CD14-positive monocyte (primary cell): ENCODE measurements at regions not wholly inside any gene's neighbourhood (a gene's known extent, or its start where the extent isn't known, plus 50 kb on each side); places are given as distances from the start of the nearest gene placed in this dataset.

Experiments
- DNase-seq, 3 donors: peaks; one replicate each; pipeline ENCODE4 v3.0.0-alpha.2; 2011 to 2022
- H2AFZ ChIP-seq: 2 replicates; pipeline ENCODE4 v1.6.0; 2012; ENCODE audit warnings: mild to moderate bottlenecking, low read depth, low read length, inconsistent platforms; ENCODE audit not compliant: insufficient read depth, poor library complexity, severe bottlenecking
- H3K27ac ChIP-seq, 2 donors: 1 replicate in 1 of 2; 2 replicates in 1 of 2; pipeline ENCODE4 v1.5.1; 2012 to 2013; ENCODE audit warnings: low read length in 2 of 2, control low read depth in 1 of 2, inconsistent platforms in 1 of 2, low read depth in 1 of 2, mild to moderate bottlenecking in 1 of 2
- H3K27me3 ChIP-seq, 2 donors: one replicate each; pipeline versions ENCODE4 v1.6.0 to v1.6.1; 2011 to 2013; ENCODE audit warnings: low read length in 2 of 2; ENCODE audit not compliant: control insufficient read depth in 2 of 2, insufficient read depth in 2 of 2
- H3K36me3 ChIP-seq, 2 donors: replicated peaks in 1 of 2; 1 replicate in 1 of 2; 2 replicates in 1 of 2; pipeline versions ENCODE4 v1.5.1 to v1.6.1; 2012 to 2013; ENCODE audit warnings: low read length in 2 of 2, control low read depth in 1 of 2, inconsistent platforms in 1 of 2, mild to moderate bottlenecking in 1 of 2; ENCODE audit not compliant: insufficient read depth in 2 of 2, control insufficient read depth in 1 of 2
- H3K4me1 ChIP-seq, 2 donors: 1 replicate in 1 of 2; 2 replicates in 1 of 2; pipeline versions ENCODE4 v1.5.1 to v1.6.1; 2012 to 2013; ENCODE audit warnings: low read length in 2 of 2, control low read depth in 1 of 2, inconsistent platforms in 1 of 2, mild to moderate bottlenecking in 1 of 2, moderate library complexity in 1 of 2; ENCODE audit not compliant: insufficient read depth in 2 of 2, control insufficient read depth in 1 of 2
- H3K4me2 ChIP-seq: replicated peaks from 2 replicates; pipeline ENCODE3; 2012; ENCODE audit warnings: low read length, moderate library complexity, mild to moderate bottlenecking; ENCODE audit not compliant: poor library complexity, severe bottlenecking; ENCODE audit errors: extremely low read depth
- H3K4me3 ChIP-seq, 3 experiments: fragments of 200-600 bp in 1 of 3; sonication (generic) in 1 of 3; replicated peaks in 1 of 3; 1 replicate in 2 of 3; 2 replicates in 1 of 3; pipeline ENCODE4 v1.5.1; 2011 to 2013; ENCODE audit warnings: low read length in 3 of 3, mild to moderate bottlenecking in 3 of 3, control low read depth in 2 of 3, low read depth in 2 of 3, inconsistent platforms in 1 of 3, moderate library complexity in 1 of 3
- H3K79me2 ChIP-seq: 2 replicates; pipeline ENCODE4 v1.6.0; 2012; ENCODE audit warnings: mild to moderate bottlenecking, control low read depth, inconsistent platforms, low read length, moderate library complexity; ENCODE audit not compliant: insufficient read depth
- H3K9ac ChIP-seq: 2 replicates; pipeline ENCODE4 v1.6.0; 2017; ENCODE audit warnings: low read length, mild to moderate bottlenecking; ENCODE audit not compliant: insufficient read depth, poor library complexity, severe bottlenecking
- H3K9me3 ChIP-seq, 2 donors: replicated peaks in 1 of 2; 1 replicate in 1 of 2; 2 replicates in 1 of 2; pipeline versions ENCODE4 v1.5.1 to v1.6.1; 2012 to 2013; ENCODE audit warnings: low read length in 2 of 2, control low read depth in 1 of 2; ENCODE audit not compliant: control insufficient read depth in 1 of 2, insufficient read depth in 1 of 2
- H4K20me1 ChIP-seq: 2 replicates; pipeline ENCODE4 v1.6.0; 2012; ENCODE audit warnings: mild to moderate bottlenecking, low read length, control low read depth, moderate library complexity; ENCODE audit not compliant: insufficient read depth
- H3K27ac Mint-ChIP-seq, 7 donors: one replicate each; pipeline ENCODE4 v1.8.0; 2020; ENCODE audit warnings: mild to moderate bottlenecking in 7 of 7, mixed read lengths in 7 of 7, moderate library complexity in 6 of 7, inconsistent platforms in 2 of 7
- H3K27me3 Mint-ChIP-seq, 3 donors: one replicate each; pipeline ENCODE4 v1.8.0; 2021 to 2022; ENCODE audit warnings: low read depth in 3 of 3, mild to moderate bottlenecking in 3 of 3, mixed read lengths in 3 of 3, moderate library complexity in 3 of 3, inconsistent platforms in 1 of 3
- H3K36me3 Mint-ChIP-seq, 2 donors: one replicate each; pipeline ENCODE4 v1.8.0; 2020; ENCODE audit warnings: mixed read lengths in 2 of 2, inconsistent platforms in 1 of 2, mild to moderate bottlenecking in 1 of 2
- H3K4me1 Mint-ChIP-seq: one replicate; pipeline ENCODE4 v1.8.0; 2020; ENCODE audit warnings: mild to moderate bottlenecking, mixed read lengths
- H3K4me3 Mint-ChIP-seq, 2 donors: one replicate each; pipeline ENCODE4 v1.8.0; 2020; ENCODE audit warnings: mild to moderate bottlenecking in 2 of 2, mixed read lengths in 2 of 2, moderate library complexity in 1 of 2
- H3K9me3 Mint-ChIP-seq, 7 donors: one replicate each; pipeline ENCODE4 v1.8.0; 2020 to 2022; ENCODE audit warnings: mixed read lengths in 7 of 7, mild to moderate bottlenecking in 6 of 7, moderate library complexity in 6 of 7, inconsistent platforms in 2 of 7
- WGBS: methylation state at CpG from one replicate; pipeline ENCODE4 v1.1.5; 2013; ENCODE audit warnings: missing lambda C conversion rate; ENCODE audit not compliant: insufficient coverage; 5-methylcytosine and 5-hydroxymethylcytosine counted together
- intact Hi-C, 2 donors: fragments of 100-400 bp; cut with micrococcal nuclease; formaldehyde crosslinking; loops; one replicate each; pipeline versions ENCODE4 v1.15.0 to v1.15.1; 2023
- TF ChIP-seq, protein P1 (sequence below): fragments of 200-600 bp; IDR thresholded peaks from one replicate; pipeline ENCODE4 v1.8.0; 2022; ENCODE audit warnings: antibody characterized with exemption, mild to moderate bottlenecking

DNA sequence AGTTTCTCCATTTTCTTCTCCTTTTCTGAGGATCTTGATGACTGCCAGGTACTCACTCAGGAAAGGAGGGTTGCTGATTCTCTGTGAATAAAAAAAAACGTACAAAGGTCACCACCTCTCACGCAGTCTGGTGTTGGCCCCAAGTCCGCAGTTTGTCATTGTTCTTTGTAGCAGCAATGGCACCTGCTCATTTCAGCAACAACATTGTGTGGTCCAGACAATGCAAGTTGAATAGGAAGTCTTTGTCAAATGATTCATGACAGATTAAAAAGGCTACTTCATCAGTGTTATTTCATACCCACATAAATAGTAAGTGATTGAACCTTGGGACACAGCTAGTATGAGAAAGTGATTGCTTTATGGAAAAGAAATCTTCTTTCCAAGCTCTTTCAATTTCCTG is 653.5 kb upstream of the MGMT start:
- no peak overlapping the region for H3K4me2 ChIP-seq
- DNase-seq, result no peak
- no peak overlapping the region for H3K9ac ChIP-seq
- TF ChIP-seq, protein P1, sequence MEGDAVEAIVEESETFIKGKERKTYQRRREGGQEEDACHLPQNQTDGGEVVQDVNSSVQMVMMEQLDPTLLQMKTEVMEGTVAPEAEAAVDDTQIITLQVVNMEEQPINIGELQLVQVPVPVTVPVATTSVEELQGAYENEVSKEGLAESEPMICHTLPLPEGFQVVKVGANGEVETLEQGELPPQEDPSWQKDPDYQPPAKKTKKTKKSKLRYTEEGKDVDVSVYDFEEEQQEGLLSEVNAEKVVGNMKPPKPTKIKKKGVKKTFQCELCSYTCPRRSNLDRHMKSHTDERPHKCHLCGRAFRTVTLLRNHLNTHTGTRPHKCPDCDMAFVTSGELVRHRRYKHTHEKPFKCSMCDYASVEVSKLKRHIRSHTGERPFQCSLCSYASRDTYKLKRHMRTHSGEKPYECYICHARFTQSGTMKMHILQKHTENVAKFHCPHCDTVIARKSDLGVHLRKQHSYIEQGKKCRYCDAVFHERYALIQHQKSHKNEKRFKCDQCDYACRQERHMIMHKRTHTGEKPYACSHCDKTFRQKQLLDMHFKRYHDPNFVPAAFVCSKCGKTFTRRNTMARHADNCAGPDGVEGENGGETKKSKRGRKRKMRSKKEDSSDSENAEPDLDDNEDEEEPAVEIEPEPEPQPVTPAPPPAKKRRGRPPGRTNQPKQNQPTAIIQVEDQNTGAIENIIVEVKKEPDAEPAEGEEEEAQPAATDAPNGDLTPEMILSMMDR, result no peak
- no peak overlapping the region for H3K27ac ChIP-seq
- H3K4me3 ChIP-seq, result no peak overlapping the region
- H3K9me3 ChIP-seq, result no peaks in the 10 kb centered on the region
- H2AFZ ChIP-seq, result no peak overlapping the region
- intact Hi-C loops, result no loop called here
- Mint-ChIP-seq H3K27me3 (peaks cover 0 to 3% (median 0%) of the 10 kb centered on the region in 3 donors), H3K9me3 (peaks cover 0 to 4% (median 0%) of the 10 kb centered on the region in 7 donors), H3K4me1 (no peaks in the 10 kb centered on the region), H3K27ac (no peak overlapping the region), H3K4me3 (no peak overlapping the region), H3K36me3 (no peaks in the 10 kb centered on the region)
- WGBS, result no CpG with 5 or more reads among the region's 3 CpGs
- no peaks in the 10 kb centered on the region for H4K20me1 ChIP-seq
- no peaks in the 10 kb centered on the region for H3K79me2 ChIP-seq
- H3K27me3 ChIP-seq, result no peaks in the 10 kb centered on the region
- H3K36me3 ChIP-seq, result no peaks in the 10 kb centered on the region
- no peaks in the 10 kb centered on the region for H3K4me1 ChIP-seq

DNA sequence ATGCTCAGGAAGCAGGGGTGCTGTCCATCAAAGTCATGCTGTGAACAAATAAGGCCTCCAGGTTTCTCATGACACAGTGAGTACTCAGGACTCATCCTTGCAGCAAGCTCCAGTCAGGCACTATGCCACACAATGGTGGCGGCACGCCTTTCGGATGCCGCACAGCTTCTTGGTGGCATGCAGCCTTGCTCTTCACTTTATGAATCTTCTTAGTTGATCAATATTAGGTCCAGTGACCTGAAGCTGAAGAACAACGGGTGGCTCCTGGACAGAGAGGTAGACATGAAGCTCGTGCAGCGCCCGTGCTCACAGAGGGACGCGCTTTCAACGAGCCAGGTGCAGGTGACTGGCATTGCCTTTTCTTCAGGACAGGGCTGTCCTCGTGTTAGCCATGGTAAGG is 653.0 kb upstream of the MGMT start:
- H3K9ac ChIP-seq, result no peak overlapping the region
- H3K79me2 ChIP-seq, result no peaks in the 10 kb centered on the region
- Mint-ChIP-seq H3K4me3 (no peak overlapping the region), H3K9me3 (peaks cover 0 to 4% (median 0%) of the 10 kb centered on the region in 7 donors), H3K36me3 (no peaks in the 10 kb centered on the region), H3K4me1 (no peaks in the 10 kb centered on the region), H3K27ac (peak overlapping the region in 1 of 7 donors; percentile 6), H3K27me3 (peaks cover 0 to 4% (median 0%) of the 10 kb centered on the region in 3 donors)
- no peaks in the 10 kb centered on the region for H3K4me1 ChIP-seq
- WGBS, result 94% methylated on average over 12 of the region's 12 CpGs
- H3K4me2 ChIP-seq, result no peak overlapping the region
- no peaks in the 10 kb centered on the region for H3K27me3 ChIP-seq
- no peak overlapping the region for H3K27ac ChIP-seq
- no peaks in the 10 kb centered on the region for H3K9me3 ChIP-seq
- intact Hi-C loops, result no loop called here
- DNase-seq, result no peak
- no peak overlapping the region for H3K4me3 ChIP-seq
- TF ChIP-seq, protein P1, result no peak
- H4K20me1 ChIP-seq, result no peaks in the 10 kb centered on the region
- H2AFZ ChIP-seq, result no peak overlapping the region
- no peaks in the 10 kb centered on the region for H3K36me3 ChIP-seq
